K562 (cell line): ENCODE measurements at regions not wholly inside any gene's neighbourhood (a gene's known extent, or its start where the extent isn't known, plus 50 kb on each side); places are given as distances from the start of the nearest gene placed in this dataset.

Source experiments
- BMI1 ChIP-seq: fragments of 150-350 bp; IDR thresholded peaks from 2 replicates; pipeline ENCODE4 v1.6.1; 2014; ENCODE audit warnings: low read length
- EP300 ChIP-seq: IDR thresholded peaks from 2 replicates; pipeline ENCODE4 v1.6.1; 2012; ENCODE audit warnings: low read length, improper control_type of control experiment
- JUN ChIP-seq, 2 experiments: sonication (generic) in 1 of 2; formaldehyde crosslinking in 1 of 2; IDR thresholded peaks; 2 replicates each; pipeline versions ENCODE4 v1.6.1 to v1.8.0; 2012 to 2022; ENCODE audit warnings: borderline replicate concordance in 2 of 2, mild to moderate bottlenecking in 2 of 2, improper control_type of control experiment in 1 of 2, low read depth in 1 of 2, low read length in 1 of 2, missing genetic modification reagents in 1 of 2
- KAT8 ChIP-seq: fragments of 450-650 bp; IDR thresholded peaks from 2 replicates; pipeline ENCODE4 v1.6.1; 2016; ENCODE audit warnings: low read depth, mild to moderate bottlenecking
- ZNF197 ChIP-seq: fragments of 200-800 bp; sonication (Bioruptor generic); IDR thresholded peaks from 2 replicates; pipeline ENCODE4 v1.6.1; 2016; ENCODE audit warnings: low read depth, missing genetic modification characterization, missing compliant biosample characterization
- ZNF408 ChIP-seq: fragments of 250-450 bp; sonication (Bioruptor Pico); IDR thresholded peaks from 2 replicates; pipeline ENCODE4 v1.4.0; 2020; ENCODE audit warnings: low read depth, mild to moderate bottlenecking, moderate library complexity
- TF ChIP-seq, protein P1 (sequence below): sonication (generic); formaldehyde crosslinking; IDR thresholded peaks from 2 replicates; pipeline ENCODE4 v1.9.0; 2022; ENCODE audit warnings: mild to moderate bottlenecking, missing genetic modification reagents
- TF ChIP-seq, protein P2 (sequence below): sonication (generic); formaldehyde crosslinking; IDR thresholded peaks from 2 replicates; pipeline ENCODE4 v1.4.0; 2020; ENCODE audit warnings: mild to moderate bottlenecking, missing genetic modification reagents
- TF ChIP-seq, protein P3 (sequence below): sonication (generic); formaldehyde crosslinking; IDR thresholded peaks from 2 replicates; pipeline ENCODE4 v1.8.0; 2022; ENCODE audit warnings: mild to moderate bottlenecking, missing genetic modification reagents
- TF ChIP-seq, protein P4 (sequence below), 3 experiments: IDR thresholded peaks in 2 of 3; conservative IDR thresholded peaks in 1 of 3; 2 replicates each; pipeline ENCODE4 v1.5.1; 2011 to 2012; ENCODE audit warnings: low read length in 3 of 3, mild to moderate bottlenecking in 3 of 3, control low read depth in 2 of 3, improper control_type of control experiment in 1 of 3, inconsistent platforms in 1 of 3, low read depth in 1 of 3, mixed read lengths in 1 of 3, moderate library complexity in 1 of 3; ENCODE audit not compliant: insufficient read depth in 2 of 3

DNA sequence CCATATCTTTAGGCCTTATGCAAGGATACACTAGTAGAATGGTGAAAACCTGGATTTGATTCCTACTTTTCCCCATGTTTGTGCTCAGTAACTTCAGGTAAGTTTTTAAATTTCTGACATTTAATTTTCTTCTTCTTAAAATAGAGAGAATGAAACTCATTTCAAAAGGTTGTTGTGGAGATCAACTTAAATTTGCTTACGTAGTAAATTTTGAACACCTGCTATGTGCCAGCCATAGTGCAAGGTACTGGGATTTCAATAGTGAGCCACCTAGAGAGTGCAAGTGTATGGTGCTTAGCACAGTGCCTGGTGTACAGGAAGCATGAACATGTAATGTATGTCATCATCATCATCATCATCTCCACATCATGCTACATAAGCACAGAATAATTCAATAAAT is 73.6 kb upstream of the SMIM36 start:
- TF ChIP-seq KAT8 (no peak), BMI1 (no peak), ZNF408 (CRISPR knock-in tag) (no peak), ZNF197 (no peak), EP300 (no peak), JUN (IDR thresholded peaks at IDR 0.05; ENCODE audit: borderline replicate concordance, low read depth, low read length) (no peak), JUN (CRISPR knock-in tag; IDR thresholded peaks at IDR 0.05; ENCODE audit: borderline replicate concordance) (no peak)
- TF ChIP-seq, protein P1, sequence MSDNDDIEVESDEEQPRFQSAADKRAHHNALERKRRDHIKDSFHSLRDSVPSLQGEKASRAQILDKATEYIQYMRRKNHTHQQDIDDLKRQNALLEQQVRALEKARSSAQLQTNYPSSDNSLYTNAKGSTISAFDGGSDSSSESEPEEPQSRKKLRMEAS (CRISPR knock-in tag) = no peak
- TF ChIP-seq, protein P2, sequence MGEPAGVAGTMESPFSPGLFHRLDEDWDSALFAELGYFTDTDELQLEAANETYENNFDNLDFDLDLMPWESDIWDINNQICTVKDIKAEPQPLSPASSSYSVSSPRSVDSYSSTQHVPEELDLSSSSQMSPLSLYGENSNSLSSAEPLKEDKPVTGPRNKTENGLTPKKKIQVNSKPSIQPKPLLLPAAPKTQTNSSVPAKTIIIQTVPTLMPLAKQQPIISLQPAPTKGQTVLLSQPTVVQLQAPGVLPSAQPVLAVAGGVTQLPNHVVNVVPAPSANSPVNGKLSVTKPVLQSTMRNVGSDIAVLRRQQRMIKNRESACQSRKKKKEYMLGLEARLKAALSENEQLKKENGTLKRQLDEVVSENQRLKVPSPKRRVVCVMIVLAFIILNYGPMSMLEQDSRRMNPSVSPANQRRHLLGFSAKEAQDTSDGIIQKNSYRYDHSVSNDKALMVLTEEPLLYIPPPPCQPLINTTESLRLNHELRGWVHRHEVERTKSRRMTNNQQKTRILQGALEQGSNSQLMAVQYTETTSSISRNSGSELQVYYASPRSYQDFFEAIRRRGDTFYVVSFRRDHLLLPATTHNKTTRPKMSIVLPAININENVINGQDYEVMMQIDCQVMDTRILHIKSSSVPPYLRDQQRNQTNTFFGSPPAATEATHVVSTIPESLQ (CRISPR knock-in tag) = no peak
- TF ChIP-seq, protein P3, sequence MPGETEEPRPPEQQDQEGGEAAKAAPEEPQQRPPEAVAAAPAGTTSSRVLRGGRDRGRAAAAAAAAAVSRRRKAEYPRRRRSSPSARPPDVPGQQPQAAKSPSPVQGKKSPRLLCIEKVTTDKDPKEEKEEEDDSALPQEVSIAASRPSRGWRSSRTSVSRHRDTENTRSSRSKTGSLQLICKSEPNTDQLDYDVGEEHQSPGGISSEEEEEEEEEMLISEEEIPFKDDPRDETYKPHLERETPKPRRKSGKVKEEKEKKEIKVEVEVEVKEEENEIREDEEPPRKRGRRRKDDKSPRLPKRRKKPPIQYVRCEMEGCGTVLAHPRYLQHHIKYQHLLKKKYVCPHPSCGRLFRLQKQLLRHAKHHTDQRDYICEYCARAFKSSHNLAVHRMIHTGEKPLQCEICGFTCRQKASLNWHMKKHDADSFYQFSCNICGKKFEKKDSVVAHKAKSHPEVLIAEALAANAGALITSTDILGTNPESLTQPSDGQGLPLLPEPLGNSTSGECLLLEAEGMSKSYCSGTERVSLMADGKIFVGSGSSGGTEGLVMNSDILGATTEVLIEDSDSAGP (CRISPR knock-in tag) = no peak
- TF ChIP-seq, protein P4, sequence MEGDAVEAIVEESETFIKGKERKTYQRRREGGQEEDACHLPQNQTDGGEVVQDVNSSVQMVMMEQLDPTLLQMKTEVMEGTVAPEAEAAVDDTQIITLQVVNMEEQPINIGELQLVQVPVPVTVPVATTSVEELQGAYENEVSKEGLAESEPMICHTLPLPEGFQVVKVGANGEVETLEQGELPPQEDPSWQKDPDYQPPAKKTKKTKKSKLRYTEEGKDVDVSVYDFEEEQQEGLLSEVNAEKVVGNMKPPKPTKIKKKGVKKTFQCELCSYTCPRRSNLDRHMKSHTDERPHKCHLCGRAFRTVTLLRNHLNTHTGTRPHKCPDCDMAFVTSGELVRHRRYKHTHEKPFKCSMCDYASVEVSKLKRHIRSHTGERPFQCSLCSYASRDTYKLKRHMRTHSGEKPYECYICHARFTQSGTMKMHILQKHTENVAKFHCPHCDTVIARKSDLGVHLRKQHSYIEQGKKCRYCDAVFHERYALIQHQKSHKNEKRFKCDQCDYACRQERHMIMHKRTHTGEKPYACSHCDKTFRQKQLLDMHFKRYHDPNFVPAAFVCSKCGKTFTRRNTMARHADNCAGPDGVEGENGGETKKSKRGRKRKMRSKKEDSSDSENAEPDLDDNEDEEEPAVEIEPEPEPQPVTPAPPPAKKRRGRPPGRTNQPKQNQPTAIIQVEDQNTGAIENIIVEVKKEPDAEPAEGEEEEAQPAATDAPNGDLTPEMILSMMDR (IDR thresholded peaks at IDR 0.05 in 2 of 3, conservative IDR thresholded peaks at IDR 0.05 in 1 of 3; ENCODE audit: insufficient read depth in 2 of 3, low read depth in 1 of 3, low read length in 3 of 3) = no peak
